ENCODE measurements at regions not wholly inside any gene's neighbourhood (a gene's known extent, or its start where the extent isn't known, plus 50 kb on each side); places are given as distances from the start of the nearest gene placed in this dataset.

GRCh38 chr1:43065191-43065590, 106.5 kb upstream of the SLC2A1 start (continued):
- TF ChIP-seq ARNTL (CRISPR knock-in tag; IDR thresholded peaks at IDR 0.05) (no peak), ZNF790 (CRISPR knock-in tag; IDR thresholded peaks at IDR 0.05; ENCODE audit: borderline replicate concordance) (no peak)

GRCh38 chr1:43063394-43064219, 104.9 kb upstream of the SLC2A1 start:
- no peak for ATAC-seq
- in situ Hi-C loops (cut with HindIII; ENCODE audit: extremely low pct_ligation_motif_present, low pct_unique_long_range_greater_than_20kb), result no loop called here

More at GRCh38 chr1:43063394-43064219, 104.9 kb upstream of the SLC2A1 start:
- WGBS (ENCODE audit: low lambda C conversion rate), result 83% methylated on average over 10 of the region's 10 CpGs
- Histone ChIP-seq H2AFZ (ENCODE audit: low read length) (no peak overlapping the region), H3K9me3 (ENCODE audit: low read length) (no peaks in the 10 kb centered on the region), H3K4me2 (ENCODE audit: low read depth, low read length) (no peak overlapping the region), H4K20me1 (ENCODE audit: insufficient read depth, low read length) (no peaks in the 10 kb centered on the region), H3K36me3 (replicated peaks in 1 of 2; ENCODE audit: control insufficient read depth in 1 of 2, insufficient read depth in 2 of 2, low read length in 2 of 2) (no peaks in the 10 kb centered on the region), H3K79me2 (ENCODE audit: insufficient read depth, low read length) (no peaks in the 10 kb centered on the region), H3K9ac (ENCODE audit: insufficient read depth, low read depth, low read length) (no peak overlapping the region), H3K27me3 (ENCODE audit: control insufficient read depth in 1 of 2, insufficient read depth in 2 of 2, low read length in 2 of 2) (no peaks in the 10 kb centered on the region), H3K4me1 (ENCODE audit: insufficient read depth, low read length) (peaks cover 62% of the 10 kb centered on the region), H3K27ac (ENCODE audit: extremely low read length, insufficient read depth, low read length) (no peak overlapping the region), H3K4me3 (replicated peaks in 1 of 3; ENCODE audit: insufficient read depth in 1 of 3, low read depth in 2 of 3, low read length in 3 of 3) (no peak overlapping the region)
- BruUV-seq (replicated peaks), result no TSS peak
- POLR2A ChIA-PET, result no interaction called here
- intact Hi-C loops (cut with micrococcal nuclease; ENCODE audit: unreplicated experiment), result no loop called here
- no peak for FAIRE-seq
- TF ChIP-seq ZNF646 (CRISPR knock-in tag; IDR thresholded peaks at IDR 0.05) (peak; percentile 41; the same call in 1 of the 2 replicates), ZNF83 (CRISPR knock-in tag; IDR thresholded peaks at IDR 0.05; ENCODE audit: borderline replicate concordance) (no peak), ZNF10 (CRISPR knock-in tag; IDR thresholded peaks at IDR 0.05; ENCODE audit: borderline replicate concordance, low read depth) (no peak), ZFX (CRISPR knock-in tag; IDR thresholded peaks at IDR 0.05; ENCODE audit: low read depth) (0 out of 2 replicates have a peak, but pooled peaks have one; percentile 23), SALL1 (CRISPR knock-in tag; IDR thresholded peaks at IDR 0.05) (0 out of 2 replicates have a peak, but pooled peaks have one; percentile 18), RFX3 (CRISPR knock-in tag; IDR thresholded peaks at IDR 0.05) (peak; percentile 26; the same call in 1 of the 2 replicates), TEAD2 (CRISPR knock-in tag; IDR thresholded peaks at IDR 0.05) (no peak), ZNF570 (CRISPR knock-in tag; IDR thresholded peaks at IDR 0.05; ENCODE audit: borderline replicate concordance) (no peak)
- DNase-seq (ENCODE audit: low spot score), result peak; percentile 43
- CTCF ChIA-PET (ENCODE audit: low intra/inter-chr PET ratio, low total read pairs), result no interaction called here

Measured in HepG2 (cell line).